Natural killer cell (primary cell): ENCODE measurements at regions not wholly inside any gene's neighbourhood (a gene's known extent, or its start where the extent isn't known, plus 50 kb on each side); places are given as distances from the start of the nearest gene placed in this dataset.

ENCODE experiments used
- ATAC-seq, 3 donors: fragments of 150-1000 bp in 2 of 3; fragments of 200-7000 bp in 1 of 3; cut with Tn5 transposase; 1 replicate in 1 of 3; 2 replicates in 2 of 3; pipeline ENCODE4 v1.10.0; 2021; ENCODE audit warnings: mild to moderate bottlenecking in 2 of 3, moderate library complexity in 2 of 3
- DNase-seq, 2 donors: peaks; one replicate each; pipeline versions ENCODE4 v3.0.0 to v3.0.0-alpha.2; 2013 to 2021; ENCODE audit warnings: mixed read lengths in 1 of 2
- H3K27ac ChIP-seq: one replicate; pipeline ENCODE4 v1.5.1; 2013; ENCODE audit warnings: mild to moderate bottlenecking, low read length
- H3K27me3 ChIP-seq: one replicate; pipeline ENCODE4 v1.6.1; 2013; ENCODE audit warnings: low read length; ENCODE audit not compliant: control insufficient read depth, insufficient read depth
- H3K36me3 ChIP-seq: one replicate; pipeline ENCODE4 v1.6.1; 2013; ENCODE audit warnings: low read length; ENCODE audit not compliant: control insufficient read depth, insufficient read depth
- H3K4me1 ChIP-seq: one replicate; pipeline ENCODE4 v1.6.1; 2013; ENCODE audit warnings: low read length; ENCODE audit not compliant: control insufficient read depth, insufficient read depth
- H3K4me3 ChIP-seq: one replicate; pipeline ENCODE4 v1.5.1; 2013; ENCODE audit warnings: low read length
- H3K9me3 ChIP-seq: one replicate; pipeline ENCODE4 v1.6.1; 2013; ENCODE audit warnings: low read length; ENCODE audit not compliant: control insufficient read depth, insufficient read depth
- H3K27ac Mint-ChIP-seq, 2 donors: one replicate each; pipeline ENCODE4 v1.8.0; 2022; ENCODE audit warnings: mild to moderate bottlenecking in 2 of 2, mixed read lengths in 2 of 2, moderate library complexity in 1 of 2
- H3K27me3 Mint-ChIP-seq, 2 donors: one replicate each; pipeline ENCODE4 v1.8.0; 2022; ENCODE audit warnings: low read depth in 2 of 2, mixed read lengths in 2 of 2
- H3K36me3 Mint-ChIP-seq: one replicate; pipeline ENCODE4 v1.8.0; 2022; ENCODE audit warnings: mixed read lengths
- H3K4me1 Mint-ChIP-seq, 2 donors: one replicate each; pipeline ENCODE4 v1.8.0; 2022; ENCODE audit warnings: mixed read lengths in 2 of 2
- H3K4me3 Mint-ChIP-seq: one replicate; pipeline ENCODE4 v1.8.0; 2022; ENCODE audit warnings: mild to moderate bottlenecking, moderate library complexity, mixed read lengths
- H3K9me3 Mint-ChIP-seq, 2 donors: one replicate each; pipeline ENCODE4 v1.8.0; 2022; ENCODE audit warnings: mixed read lengths in 2 of 2
- WGBS: methylation state at CpG from one replicate; pipeline ENCODE4 v1.1.7; 2013; ENCODE audit warnings: missing lambda C conversion rate; ENCODE audit not compliant: insufficient coverage; 5-methylcytosine and 5-hydroxymethylcytosine counted together
- intact Hi-C: fragments of 100-400 bp; cut with micrococcal nuclease; formaldehyde crosslinking; loops from one replicate; pipeline ENCODE4 v1.14.2; 2022
- TF ChIP-seq, protein P1 (sequence below): fragments of 200-600 bp; IDR thresholded peaks from one replicate; pipeline ENCODE4 v1.8.0; 2022; ENCODE audit warnings: antibody characterized with exemption

DNA sequence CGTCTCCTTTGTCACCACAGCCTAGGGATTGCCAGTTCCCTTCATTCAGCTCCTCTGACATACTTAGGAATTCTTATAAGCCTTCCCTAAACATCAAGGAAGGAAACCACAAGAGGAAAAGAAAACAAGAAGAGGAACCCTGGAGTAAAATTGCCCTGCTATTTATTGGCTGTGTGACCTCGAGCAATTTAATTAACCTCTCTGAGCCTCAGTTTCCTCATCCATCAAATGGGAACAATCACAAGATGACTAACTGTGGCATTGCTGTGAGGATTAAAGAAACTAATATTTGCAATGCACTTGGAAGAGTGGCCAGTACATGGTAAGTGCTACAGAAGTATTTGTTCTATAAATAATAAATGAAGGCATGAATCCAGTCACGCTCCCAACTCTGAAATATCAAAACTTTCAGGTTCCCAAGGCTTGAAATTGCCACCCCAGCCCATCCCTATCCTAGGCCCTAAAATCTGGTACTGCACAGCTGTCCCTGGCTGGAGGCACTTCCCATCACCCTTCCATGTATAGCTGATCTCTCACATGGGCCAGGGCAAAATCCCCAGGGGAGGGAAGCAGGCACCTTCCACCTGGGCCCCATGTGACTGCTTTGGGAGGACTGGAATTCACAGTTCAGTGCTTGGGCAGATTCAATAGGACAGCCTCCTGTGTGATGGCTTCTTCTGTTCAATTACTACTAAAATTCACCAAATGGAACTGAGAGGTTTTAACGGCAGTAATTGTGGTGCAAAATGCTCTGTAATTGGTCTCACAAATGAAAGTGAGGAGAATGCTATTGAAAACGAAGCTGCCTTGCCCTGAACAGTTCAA lies 78.0 kb upstream of the MAFB start:
- DNase-seq (no peak), ATAC-seq (no peak)
- intact Hi-C loops = no loop called here
- Histone ChIP-seq H3K27me3 (no peaks in the 10 kb centered on the region), H3K4me3 (no peak overlapping the region), H3K9me3 (no peaks in the 10 kb centered on the region), H3K27ac (no peak overlapping the region), H3K4me1 (peaks cover 3% of the 10 kb centered on the region), H3K36me3 (no peaks in the 10 kb centered on the region)
- Mint-ChIP-seq H3K27ac (no peak overlapping the region), H3K27me3 (peaks cover 15 to 25% of the 10 kb centered on the region in 2 donors), H3K4me3 (no peak overlapping the region), H3K9me3 (no peaks in the 10 kb centered on the region), H3K4me1 (no peaks in the 10 kb centered on the region), H3K36me3 (no peaks in the 10 kb centered on the region)
- 84% methylated on average over 4 of the region's 5 CpGs for WGBS
- TF ChIP-seq, protein P1, sequence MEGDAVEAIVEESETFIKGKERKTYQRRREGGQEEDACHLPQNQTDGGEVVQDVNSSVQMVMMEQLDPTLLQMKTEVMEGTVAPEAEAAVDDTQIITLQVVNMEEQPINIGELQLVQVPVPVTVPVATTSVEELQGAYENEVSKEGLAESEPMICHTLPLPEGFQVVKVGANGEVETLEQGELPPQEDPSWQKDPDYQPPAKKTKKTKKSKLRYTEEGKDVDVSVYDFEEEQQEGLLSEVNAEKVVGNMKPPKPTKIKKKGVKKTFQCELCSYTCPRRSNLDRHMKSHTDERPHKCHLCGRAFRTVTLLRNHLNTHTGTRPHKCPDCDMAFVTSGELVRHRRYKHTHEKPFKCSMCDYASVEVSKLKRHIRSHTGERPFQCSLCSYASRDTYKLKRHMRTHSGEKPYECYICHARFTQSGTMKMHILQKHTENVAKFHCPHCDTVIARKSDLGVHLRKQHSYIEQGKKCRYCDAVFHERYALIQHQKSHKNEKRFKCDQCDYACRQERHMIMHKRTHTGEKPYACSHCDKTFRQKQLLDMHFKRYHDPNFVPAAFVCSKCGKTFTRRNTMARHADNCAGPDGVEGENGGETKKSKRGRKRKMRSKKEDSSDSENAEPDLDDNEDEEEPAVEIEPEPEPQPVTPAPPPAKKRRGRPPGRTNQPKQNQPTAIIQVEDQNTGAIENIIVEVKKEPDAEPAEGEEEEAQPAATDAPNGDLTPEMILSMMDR = no peak

DNA sequence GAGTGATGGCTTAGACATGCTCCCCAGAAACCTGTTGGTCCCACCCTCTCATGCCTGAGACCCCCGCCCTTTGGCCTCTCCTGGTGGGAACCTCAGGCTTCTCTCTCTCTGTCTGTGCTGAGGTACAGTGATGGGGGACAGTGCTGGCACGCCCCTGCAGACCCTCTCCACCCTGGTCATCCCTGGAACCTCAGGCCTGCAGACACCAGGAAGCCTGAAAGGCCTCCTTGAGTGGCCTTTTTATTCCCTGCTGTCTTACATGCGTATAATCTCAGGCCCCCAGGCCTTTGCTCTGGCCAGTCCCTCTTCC lies 78.5 kb upstream of the MAFB start:
- intact Hi-C loops = no loop called here
- H3K27ac ChIP-seq = no peak overlapping the region
- H3K36me3 ChIP-seq = no peaks in the 10 kb centered on the region
- H3K4me1 ChIP-seq = peaks cover 3% of the 10 kb centered on the region
- H3K27me3 ChIP-seq = no peaks in the 10 kb centered on the region
- DNase-seq (no peak), ATAC-seq (no peak)
- Mint-ChIP-seq H3K27ac (no peak overlapping the region), H3K27me3 (peaks cover 15 to 25% of the 10 kb centered on the region in 2 donors), H3K36me3 (no peaks in the 10 kb centered on the region), H3K9me3 (no peaks in the 10 kb centered on the region), H3K4me1 (no peaks in the 10 kb centered on the region), H3K4me3 (no peak overlapping the region)
- WGBS = 67% methylated on average over 3 of the region's 3 CpGs
- H3K9me3 ChIP-seq = no peaks in the 10 kb centered on the region
- no peak overlapping the region for H3K4me3 ChIP-seq
- TF ChIP-seq, protein P1 = no peak

DNA sequence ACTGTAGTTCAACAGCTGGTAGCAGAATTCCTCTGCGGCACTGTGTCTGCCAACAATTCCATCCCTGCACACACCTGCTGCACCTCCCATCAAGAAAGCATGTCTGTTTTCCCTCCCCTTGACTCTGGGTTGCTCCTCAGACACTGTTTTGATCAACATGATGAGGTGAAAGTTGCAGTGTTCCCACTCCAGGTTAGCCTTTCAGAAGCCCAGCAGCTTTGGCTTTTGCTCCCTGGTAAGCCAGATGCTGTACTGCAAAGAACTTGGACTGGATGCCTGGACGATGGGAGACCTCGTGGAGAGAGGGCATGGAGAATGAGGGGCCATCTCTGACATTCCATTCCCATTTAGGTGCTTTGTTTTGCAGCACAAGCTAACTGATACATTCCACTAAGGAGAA lies 79.1 kb upstream of the MAFB start:
- intact Hi-C loops = no loop called here
- H3K4me3 ChIP-seq = no peak overlapping the region
- H3K27ac ChIP-seq = no peak overlapping the region
- no peaks in the 10 kb centered on the region for H3K9me3 ChIP-seq
- H3K4me1 Mint-ChIP-seq = no peaks in the 10 kb centered on the region
- peaks cover 3% of the 10 kb centered on the region for H3K4me1 ChIP-seq
- no peak overlapping the region for H3K4me3 Mint-ChIP-seq
- peaks cover 15 to 25% of the 10 kb centered on the region in 2 donors for H3K27me3 Mint-ChIP-seq
- TF ChIP-seq, protein P1 = no peak
- WGBS = 85% methylated on average over 3 of the region's 3 CpGs
- DNase-seq (no peak), ATAC-seq (no peak)
- H3K36me3 ChIP-seq = no peaks in the 10 kb centered on the region
- H3K27ac Mint-ChIP-seq = no peak overlapping the region
- H3K27me3 ChIP-seq = no peaks in the 10 kb centered on the region
- no peaks in the 10 kb centered on the region for H3K9me3 Mint-ChIP-seq
- H3K36me3 Mint-ChIP-seq = no peaks in the 10 kb centered on the region
